ENCODE measurements at regions not wholly inside any gene's neighbourhood (a gene's known extent, or its start where the extent isn't known, plus 50 kb on each side); places are given as distances from the start of the nearest gene placed in this dataset.

GRCh38 chr21:16912075-16912474 is 600.8 kb upstream of the CXADR start:
- no peak for DNase-seq (ENCODE audit: low spot score)

- no peak for DNase-seq (ENCODE audit: low spot score)
These were observed 599.8 kb upstream of the CXADR start for GRCh38 chr21:16913010-16913409.

- no peak for DNase-seq (ENCODE audit: low spot score)
These were observed 584.4 kb upstream of the CXADR start for GRCh38 chr21:16928439-16928838.

GRCh38 chr21:16932314-16932713 is 580.5 kb upstream of the CXADR start:
- DNase-seq (ENCODE audit: low spot score) = no peak

- no peak for DNase-seq (ENCODE audit: low spot score)
These were observed 570.1 kb upstream of the CXADR start for GRCh38 chr21:16942703-16943102.

- no peak for DNase-seq (ENCODE audit: low spot score)
These were observed 569.6 kb upstream of the CXADR start for GRCh38 chr21:16943231-16943630.

GRCh38 chr21:16945580-16945979 is 567.3 kb upstream of the CXADR start:
- DNase-seq (ENCODE audit: low spot score) = no peak

- DNase-seq (ENCODE audit: low spot score) = no peak
These were observed 556.0 kb upstream of the CXADR start for GRCh38 chr21:16956824-16957223.

- DNase-seq (ENCODE audit: low spot score) = no peak
These were observed 547.4 kb upstream of the CXADR start for GRCh38 chr21:16965424-16965823.

GRCh38 chr21:16968436-16968835 is 544.4 kb upstream of the CXADR start:
- DNase-seq (ENCODE audit: low spot score) = no peak

- no peak for DNase-seq (ENCODE audit: low spot score)
These were observed 543.2 kb upstream of the CXADR start for GRCh38 chr21:16969636-16970035.

GRCh38 chr21:16974060-16974459 is 538.8 kb upstream of the CXADR start:
- DNase-seq (ENCODE audit: low spot score) = no peak

GRCh38 chr21:16976193-16976592 is 536.6 kb upstream of the CXADR start:
- no peak for DNase-seq (ENCODE audit: low spot score)

- no peak for DNase-seq (ENCODE audit: low spot score)
These were observed 534.4 kb upstream of the CXADR start for GRCh38 chr21:16978309-16978895.

GRCh38 chr21:16979574-16979973 is 533.3 kb upstream of the CXADR start:
- no peak for DNase-seq (ENCODE audit: low spot score)

- DNase-seq (ENCODE audit: low spot score) = no peak
These were observed 529.4 kb upstream of the CXADR start for GRCh38 chr21:16983420-16983819.

- DNase-seq (ENCODE audit: low spot score) = no peak
These were observed 520.4 kb upstream of the CXADR start for GRCh38 chr21:16992448-16992847.

GRCh38 chr21:16993416-16994038 is 519.3 kb upstream of the CXADR start:
- no peak for DNase-seq (ENCODE audit: low spot score)

- DNase-seq (ENCODE audit: low spot score) = no peak
These were observed 510.1 kb upstream of the CXADR start for GRCh38 chr21:17002594-17003257.

- DNase-seq (ENCODE audit: low spot score) = no peak
These were observed 509.6 kb upstream of the CXADR start for GRCh38 chr21:17003258-17003615.

- no peak for DNase-seq (ENCODE audit: low spot score)
These were observed 509.0 kb upstream of the CXADR start for GRCh38 chr21:17003763-17004373.

- no peak for DNase-seq (ENCODE audit: low spot score)
These were observed 480.6 kb upstream of the CXADR start for GRCh38 chr21:17032141-17032655.

- DNase-seq (ENCODE audit: low spot score) = no peak
These were observed 468.1 kb upstream of the CXADR start for GRCh38 chr21:17044696-17045095.
